Ascending aorta (tissue), 2 donors: ENCODE measurements at regions not wholly inside any gene's neighbourhood (a gene's known extent, or its start where the extent isn't known, plus 50 kb on each side); places are given as distances from the start of the nearest gene placed in this dataset.
A peak's percentile ranks its signal among the peaks of the same experiment; 100 is the strongest.

Experiments used
- DNase-seq, 2 donors: peaks; one replicate each; pipeline ENCODE4 v3.0.0-alpha.2; 2019; ENCODE audit warnings: low spot score in 2 of 2
- H3K27ac ChIP-seq, 2 donors: fragments of 200-600 bp; sonication (generic); one replicate each; pipeline ENCODE4 v1.5.1; 2016 to 2017; ENCODE audit warnings: mild to moderate bottlenecking in 1 of 2
- H3K27me3 ChIP-seq: fragments of 200-600 bp; sonication (generic); one replicate; pipeline ENCODE4 v1.5.1; 2017
- H3K36me3 ChIP-seq, 2 donors: fragments of 200-600 bp; sonication (generic); one replicate each; pipeline ENCODE4 v1.5.1; 2016
- H3K4me1 ChIP-seq, 2 donors: fragments of 200-600 bp; sonication (generic); one replicate each; pipeline ENCODE4 v1.5.1; 2016 to 2017; ENCODE audit warnings: mild to moderate bottlenecking in 1 of 2
- H3K4me3 ChIP-seq, 2 donors: fragments of 200-600 bp; sonication (generic); one replicate each; pipeline ENCODE4 v1.5.1; 2016 to 2017; ENCODE audit warnings: mild to moderate bottlenecking in 1 of 2
- H3K9me3 ChIP-seq, 2 donors: fragments of 200-600 bp; sonication (generic); one replicate each; pipeline ENCODE4 v1.5.1; 2016
- CTCF ChIP-seq, 3 experiments: fragments of 200-600 bp in 2 of 3; fragments of 450-650 bp in 1 of 3; sonication (generic) in 2 of 3; IDR thresholded peaks; one replicate each; pipeline ENCODE4 v1.5.1; 2016 to 2019; ENCODE audit warnings: antibody characterized with exemption in 3 of 3, mild to moderate bottlenecking in 1 of 3, moderate library complexity in 1 of 3
- intact Hi-C: fragments of 100-400 bp; cut with DNase I; formaldehyde crosslinking; loops from one replicate; pipeline ENCODE4 v1.15.1; 2023

- TF ChIP-seq CTCF (IDR thresholded peaks at IDR 0.05) = no peak
- H3K4me3 ChIP-seq = no peak overlapping the region
- peaks cover 0 to 14% of the 10 kb centered on the region in 2 donors for H3K4me1 ChIP-seq
- intact Hi-C loops = no loop called here
- no peak for DNase-seq
- no peaks in the 10 kb centered on the region for H3K9me3 ChIP-seq
- no peaks in the 10 kb centered on the region for H3K27me3 ChIP-seq
- peak overlapping the region; percentile 65 to 77 for H3K27ac ChIP-seq
- no peaks in the 10 kb centered on the region for H3K36me3 ChIP-seq
Observed at GRCh38 chr2:152227969-152228592, 52.5 kb upstream of the STAM2 start.

GRCh38 chr2:152231446-152231845 is 55.9 kb upstream of the STAM2 start:
- TF ChIP-seq CTCF (IDR thresholded peaks at IDR 0.05) = no peak
- Histone ChIP-seq H3K27me3 (no peaks in the 10 kb centered on the region), H3K27ac (no peak overlapping the region), H3K9me3 (no peaks in the 10 kb centered on the region), H3K4me1 (peaks cover 0 to 3% of the 10 kb centered on the region in 2 donors), H3K4me3 (no peak overlapping the region), H3K36me3 (no peaks in the 10 kb centered on the region)
- intact Hi-C loops = no loop called here
- no peak for DNase-seq

GRCh38 chr2:152234277-152234676 is 58.7 kb upstream of the STAM2 start:
- Histone ChIP-seq H3K27ac (no peak overlapping the region), H3K4me3 (no peak overlapping the region), H3K4me1 (no peaks in the 10 kb centered on the region), H3K27me3 (no peaks in the 10 kb centered on the region), H3K36me3 (no peaks in the 10 kb centered on the region), H3K9me3 (no peaks in the 10 kb centered on the region)
- TF ChIP-seq CTCF (IDR thresholded peaks at IDR 0.05) = no peak
- DNase-seq = no peak
- intact Hi-C loops = no loop called here

GRCh38 chr2:152236191-152236925 is 60.8 kb upstream of the STAM2 start:
- intact Hi-C loops = no loop called here
- no peak overlapping the region for H3K27ac ChIP-seq
- no peak for DNase-seq
- TF ChIP-seq CTCF (IDR thresholded peaks at IDR 0.05) = no peak
- no peak overlapping the region for H3K4me3 ChIP-seq
- H3K36me3 ChIP-seq = no peaks in the 10 kb centered on the region
- peaks cover 4 to 5% of the 10 kb centered on the region in 2 donors for H3K9me3 ChIP-seq
- H3K4me1 ChIP-seq = no peaks in the 10 kb centered on the region
- H3K27me3 ChIP-seq = no peaks in the 10 kb centered on the region

- intact Hi-C loops = no loop called here
- no peak for TF ChIP-seq CTCF (IDR thresholded peaks at IDR 0.05)
- Histone ChIP-seq H3K9me3 (peaks cover 4 to 5% of the 10 kb centered on the region in 2 donors), H3K36me3 (no peaks in the 10 kb centered on the region), H3K4me1 (no peaks in the 10 kb centered on the region), H3K27ac (no peak overlapping the region), H3K4me3 (no peak overlapping the region), H3K27me3 (no peaks in the 10 kb centered on the region)
- no peak for DNase-seq
Observed at GRCh38 chr2:152238016-152238415, 62.5 kb upstream of the STAM2 start.
